BE2C (cell line): ENCODE measurements at regions not wholly inside any gene's neighbourhood (a gene's known extent, or its start where the extent isn't known, plus 50 kb on each side); places are given as distances from the start of the nearest gene placed in this dataset.
"Not testable (repeated sequence)": the region's sequence is repeated elsewhere in the genome, so short reads cannot be mapped to it uniquely, and the experiment has no call there.

Source experiments
- DNase-seq: peaks from one replicate; pipeline ENCODE4 v3.0.0-alpha.2; 2020
- H3K27me3 ChIP-seq: fragments of 250-450 bp; sonication (Bioruptor Pico); 2 replicates; pipeline ENCODE4 v1.5.1; 2020; ENCODE audit warnings: mild to moderate bottlenecking
- H3K36me3 ChIP-seq: fragments of 250-450 bp; sonication (Bioruptor Pico); 2 replicates; pipeline ENCODE4 v1.5.1; 2020; ENCODE audit warnings: mild to moderate bottlenecking
- H3K4me1 ChIP-seq: fragments of 250-450 bp; sonication (Bioruptor Pico); 2 replicates; pipeline ENCODE4 v1.5.1; 2020
- H3K4me3 ChIP-seq: 2 replicates; pipeline ENCODE4 v1.5.1; 2011; ENCODE audit warnings: low read depth, low read length
- H3K9me3 ChIP-seq: fragments of 250-450 bp; sonication (Bioruptor Pico); 2 replicates; pipeline ENCODE4 v1.5.1; 2020
- CTCF ChIP-seq: IDR thresholded peaks from 2 replicates; pipeline ENCODE4 v1.5.1; 2012; ENCODE audit warnings: mild to moderate bottlenecking, low read depth, low read length

GRCh38 chr2:153299217-153299616 is 179.3 kb downstream of the RPRM start:
- no peak for TF ChIP-seq CTCF
- DNase-seq, result no peak
- no peaks in the 10 kb centered on the region for H3K27me3 ChIP-seq
- no peaks in the 10 kb centered on the region for H3K4me1 ChIP-seq
- no peak overlapping the region for H3K4me3 ChIP-seq
- H3K9me3 ChIP-seq, result no peaks in the 10 kb centered on the region
- H3K36me3 ChIP-seq, result no peaks in the 10 kb centered on the region

DNA sequence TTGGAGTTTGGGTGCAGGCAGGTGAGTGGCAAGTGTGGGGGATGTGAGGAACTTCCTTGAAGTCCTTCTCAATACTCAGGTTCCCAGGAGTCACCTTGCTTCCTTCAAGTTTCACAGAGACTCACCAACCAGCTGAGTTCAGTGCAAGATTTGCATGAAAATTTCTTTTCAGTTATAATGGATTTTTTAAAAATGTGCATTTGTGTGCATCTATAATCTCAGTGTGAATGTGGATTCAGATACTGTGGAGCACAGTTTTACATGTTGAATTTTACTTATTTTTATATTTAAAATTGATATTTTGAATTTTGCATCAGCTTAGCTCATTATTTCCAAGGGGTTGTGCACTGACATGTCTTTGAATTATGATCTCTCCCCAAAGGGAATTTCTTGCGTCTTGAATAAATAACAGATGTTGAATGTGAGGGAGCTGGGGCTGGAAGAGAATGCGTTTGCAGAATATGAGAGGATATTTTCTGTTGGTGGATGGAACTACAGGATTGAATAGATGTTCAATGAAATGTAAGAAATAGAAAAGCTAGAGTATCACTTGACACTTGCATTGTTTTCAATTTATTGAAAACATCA is 184.3 kb downstream of the RPRM start:
- no peak for DNase-seq
- Histone ChIP-seq H3K9me3 (no peaks in the 10 kb centered on the region), H3K4me1 (no peaks in the 10 kb centered on the region)

DNA sequence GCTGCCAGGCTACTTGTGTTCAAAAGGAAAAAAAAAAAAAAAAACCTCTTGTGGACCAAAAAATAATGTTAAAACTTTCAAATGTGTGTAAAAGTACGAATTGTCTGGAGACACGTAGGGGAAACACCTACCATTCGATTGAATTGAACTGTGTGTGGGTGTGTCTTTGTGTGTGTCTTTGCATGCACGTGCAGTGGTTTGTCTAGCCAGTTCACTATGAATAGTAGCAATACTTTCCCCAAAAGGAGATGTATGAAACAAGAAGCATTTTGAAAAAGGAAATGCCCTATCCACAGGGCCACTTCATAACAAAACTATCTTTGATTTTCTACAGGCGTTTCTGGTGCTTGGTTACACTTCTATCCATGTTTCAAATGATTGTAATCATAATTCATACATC is 186.8 kb downstream of the RPRM start:
- Histone ChIP-seq H3K36me3 (no peaks in the 10 kb centered on the region), H3K9me3 (no peaks in the 10 kb centered on the region), H3K4me1 (no peaks in the 10 kb centered on the region), H3K4me3 (no peak overlapping the region), H3K27me3 (no peaks in the 10 kb centered on the region)
- DNase-seq, result no peak
- TF ChIP-seq CTCF, result no peak

More for the DNA sequence above, 184.3 kb downstream of the RPRM start:
- no peak for TF ChIP-seq CTCF
- Histone ChIP-seq H3K36me3 (no peaks in the 10 kb centered on the region), H3K4me3 (no peak overlapping the region), H3K27me3 (no peaks in the 10 kb centered on the region)

- H3K27me3 ChIP-seq, result no peaks in the 10 kb centered on the region
- peak; percentile 40 for DNase-seq
- no peaks in the 10 kb centered on the region for H3K9me3 ChIP-seq
- no peak overlapping the region for H3K4me3 ChIP-seq
- H3K36me3 ChIP-seq, result no peaks in the 10 kb centered on the region
- no peaks in the 10 kb centered on the region for H3K4me1 ChIP-seq
- TF ChIP-seq CTCF, result peak; percentile 46
Observed at GRCh38 chr2:153287109-153287801, 191.3 kb downstream of the RPRM start.

DNA sequence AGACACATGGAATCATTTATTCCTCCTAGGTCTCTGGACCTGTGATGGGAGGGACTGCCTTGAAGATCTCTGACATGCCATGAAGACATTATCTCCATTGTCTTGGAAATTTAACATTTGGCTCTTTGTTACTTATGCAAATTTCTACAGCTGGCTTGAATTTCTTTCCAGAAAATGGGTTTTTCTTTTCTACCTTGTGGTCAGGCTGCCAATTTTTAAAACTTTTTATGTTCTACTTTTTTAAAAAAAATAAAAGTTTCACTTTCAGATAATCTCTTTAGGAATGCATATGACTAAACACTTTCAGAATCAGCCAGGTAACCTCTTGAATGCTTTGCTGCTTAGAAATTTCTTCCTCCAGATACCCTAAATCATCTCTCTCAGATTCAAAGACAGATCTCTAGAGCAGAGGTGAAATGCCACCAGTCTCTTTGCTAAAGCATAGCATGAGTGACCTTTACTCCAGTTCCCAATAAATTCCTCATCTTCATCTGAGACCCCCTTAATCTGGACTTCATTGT is 209.6 kb downstream of the RPRM start:
- H3K36me3 ChIP-seq, result no peaks in the 10 kb centered on the region
- TF ChIP-seq CTCF, result no peak
- no peaks in the 10 kb centered on the region for H3K9me3 ChIP-seq
- no peak overlapping the region for H3K4me3 ChIP-seq
- no peaks in the 10 kb centered on the region for H3K27me3 ChIP-seq
- no peak for DNase-seq
- no peaks in the 10 kb centered on the region for H3K4me1 ChIP-seq

- H3K4me3 ChIP-seq, DNase-seq, H3K36me3 ChIP-seq, H3K27me3 ChIP-seq, H3K9me3 ChIP-seq, H3K4me1 ChIP-seq: not testable (repeated sequence)
Observed at GRCh38 chr2:153256876-153257275, 221.7 kb downstream of the RPRM start.

GRCh38 chr2:153246636-153247035 is 231.9 kb downstream of the RPRM start:
- DNase-seq, H3K27me3 ChIP-seq, H3K4me3 ChIP-seq, H3K9me3 ChIP-seq, H3K4me1 ChIP-seq, H3K36me3 ChIP-seq: not testable (repeated sequence)
